SH-SY5Y (cell line): ENCODE measurements at regions not wholly inside any gene's neighbourhood (a gene's known extent, or its start where the extent isn't known, plus 50 kb on each side); places are given as distances from the start of the nearest gene placed in this dataset.

Source experiments
- GATA2 ChIP-seq: IDR thresholded peaks from 2 replicates; pipeline ENCODE4 v1.6.1; 2011; ENCODE audit warnings: mild to moderate bottlenecking, low read depth, low read length
- GATA3 ChIP-seq: IDR thresholded peaks from 2 replicates; pipeline ENCODE4 v1.6.1; 2011; ENCODE audit warnings: low read depth, mild to moderate bottlenecking, low read length, moderate library complexity

DNA sequence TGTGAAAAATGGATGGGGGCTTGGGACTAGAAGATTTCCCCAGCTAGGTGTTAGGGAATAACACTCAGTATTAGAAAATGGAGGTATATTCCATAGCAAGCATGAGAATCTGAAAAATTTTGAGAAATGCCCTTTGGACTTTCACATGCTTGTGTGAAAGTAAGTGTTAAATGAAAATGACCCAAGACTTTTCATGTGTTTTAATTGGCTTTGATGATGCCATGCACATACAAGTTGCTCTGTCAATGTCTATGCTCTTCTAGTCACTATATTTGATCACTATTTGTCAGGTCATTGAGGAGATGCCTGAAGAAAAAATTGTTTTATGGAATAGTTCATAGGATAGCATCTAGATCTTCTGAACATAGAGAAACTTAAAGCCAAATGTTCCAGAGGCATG, 147.6 kb downstream of the SH2D1A start:
- TF ChIP-seq GATA2 (no peak), GATA3 (no peak)
